ENCODE measurements at regions not wholly inside any gene's neighbourhood (a gene's known extent, or its start where the extent isn't known, plus 50 kb on each side); places are given as distances from the start of the nearest gene placed in this dataset.
"Not testable (repeated sequence)": the region's sequence is repeated elsewhere in the genome, so short reads cannot be mapped to it uniquely, and the experiment has no call there.

GRCh38 chr4:124459196-124459940 lies 253.2 kb downstream of the ANKRD50 start:
- no peak for DNase-seq

GRCh38 chr4:124459941-124460310 lies 252.6 kb downstream of the ANKRD50 start:
- DNase-seq, result no peak

- not testable (repeated sequence) for DNase-seq
Observed at GRCh38 chr4:124461592-124461991, 250.9 kb downstream of the ANKRD50 start.

GRCh38 chr4:124462954-124463828 lies 249.3 kb downstream of the ANKRD50 start:
- no peak for DNase-seq

- no peak for DNase-seq
Observed at GRCh38 chr4:124464836-124465235, 247.7 kb downstream of the ANKRD50 start.

GRCh38 chr4:124468360-124468759 lies 244.2 kb downstream of the ANKRD50 start:
- DNase-seq, result no peak

GRCh38 chr4:124469981-124470380 lies 242.6 kb downstream of the ANKRD50 start:
- DNase-seq, result no peak

- DNase-seq, result no peak
Observed at GRCh38 chr4:124478470-124478869, 234.1 kb downstream of the ANKRD50 start.

GRCh38 chr4:124480061-124480460 lies 232.5 kb downstream of the ANKRD50 start:
- DNase-seq, result no peak

GRCh38 chr4:124481123-124481522 lies 231.4 kb downstream of the ANKRD50 start:
- DNase-seq, result no peak

GRCh38 chr4:124483048-124483906 lies 229.3 kb downstream of the ANKRD50 start:
- DNase-seq, result no peak

- no peak for DNase-seq
Observed at GRCh38 chr4:124484008-124484407, 228.5 kb downstream of the ANKRD50 start.

- no peak for DNase-seq
Observed at GRCh38 chr4:124484940-124485339, 227.6 kb downstream of the ANKRD50 start.

- no peak for DNase-seq
Observed at GRCh38 chr4:124486423-124486822, 226.1 kb downstream of the ANKRD50 start.

- no peak for DNase-seq
Observed at GRCh38 chr4:124487651-124488050, 224.9 kb downstream of the ANKRD50 start.

- no peak for DNase-seq
Observed at GRCh38 chr4:124491361-124492145, 221.0 kb downstream of the ANKRD50 start.

GRCh38 chr4:124499261-124499660 lies 213.3 kb downstream of the ANKRD50 start:
- no peak for DNase-seq

GRCh38 chr4:124501576-124501975 lies 211.0 kb downstream of the ANKRD50 start:
- no peak for DNase-seq

- no peak for DNase-seq
Observed at GRCh38 chr4:124504431-124504830, 208.1 kb downstream of the ANKRD50 start.

GRCh38 chr4:124505211-124505610 lies 207.3 kb downstream of the ANKRD50 start:
- no peak for DNase-seq

GRCh38 chr4:124509151-124509550 lies 203.4 kb downstream of the ANKRD50 start:
- no peak for DNase-seq

GRCh38 chr4:124514588-124514987 lies 197.9 kb downstream of the ANKRD50 start:
- no peak for DNase-seq

All from NCI-H774 (cell line).